ENCODE measurements at regions not wholly inside any gene's neighbourhood (a gene's known extent, or its start where the extent isn't known, plus 50 kb on each side); places are given as distances from the start of the nearest gene placed in this dataset.

GRCh38 chr7:80066639-80067038 lies 68.0 kb upstream of the GNAI1 start:
- TF ChIP-seq, protein P1, sequence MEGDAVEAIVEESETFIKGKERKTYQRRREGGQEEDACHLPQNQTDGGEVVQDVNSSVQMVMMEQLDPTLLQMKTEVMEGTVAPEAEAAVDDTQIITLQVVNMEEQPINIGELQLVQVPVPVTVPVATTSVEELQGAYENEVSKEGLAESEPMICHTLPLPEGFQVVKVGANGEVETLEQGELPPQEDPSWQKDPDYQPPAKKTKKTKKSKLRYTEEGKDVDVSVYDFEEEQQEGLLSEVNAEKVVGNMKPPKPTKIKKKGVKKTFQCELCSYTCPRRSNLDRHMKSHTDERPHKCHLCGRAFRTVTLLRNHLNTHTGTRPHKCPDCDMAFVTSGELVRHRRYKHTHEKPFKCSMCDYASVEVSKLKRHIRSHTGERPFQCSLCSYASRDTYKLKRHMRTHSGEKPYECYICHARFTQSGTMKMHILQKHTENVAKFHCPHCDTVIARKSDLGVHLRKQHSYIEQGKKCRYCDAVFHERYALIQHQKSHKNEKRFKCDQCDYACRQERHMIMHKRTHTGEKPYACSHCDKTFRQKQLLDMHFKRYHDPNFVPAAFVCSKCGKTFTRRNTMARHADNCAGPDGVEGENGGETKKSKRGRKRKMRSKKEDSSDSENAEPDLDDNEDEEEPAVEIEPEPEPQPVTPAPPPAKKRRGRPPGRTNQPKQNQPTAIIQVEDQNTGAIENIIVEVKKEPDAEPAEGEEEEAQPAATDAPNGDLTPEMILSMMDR (IDR thresholded peaks at IDR 0.05; ENCODE audit: borderline replicate concordance, extremely low read depth, insufficient read depth): no peak
- H3K4me3 ChIP-seq (ENCODE audit: low read length in 3 of 3): no peak overlapping the region
- FAIRE-seq: no peak
- no peak overlapping the region for H3K27ac ChIP-seq (ENCODE audit: low read depth in 2 of 2, low read length in 2 of 2)
- no peak overlapping the region for H3K9ac ChIP-seq (ENCODE audit: low read length in 3 of 3)
- no peak for DNase-seq
- no peaks in the 10 kb centered on the region for H3K36me3 ChIP-seq (ENCODE audit: control insufficient read depth in 2 of 3, insufficient read depth in 3 of 3, low read length in 3 of 3)
- H3K27me3 ChIP-seq (ENCODE audit: control insufficient read depth, insufficient read depth, low read length): no peaks in the 10 kb centered on the region
- H3K4me1 ChIP-seq (ENCODE audit: control insufficient read depth in 2 of 3, insufficient read depth in 2 of 3, low read depth in 1 of 3, low read length in 3 of 3): no peaks in the 10 kb centered on the region
- H3K9me3 ChIP-seq (ENCODE audit: control insufficient read depth in 2 of 3, insufficient read depth in 1 of 3, low read length in 3 of 3): no peaks in the 10 kb centered on the region
- intact Hi-C loops (cut with DNase I): loop anchor here (10.0 kb wide), 1 partner anchor 328 kb away; no protein-coding TSS in a partner anchor

DNA sequence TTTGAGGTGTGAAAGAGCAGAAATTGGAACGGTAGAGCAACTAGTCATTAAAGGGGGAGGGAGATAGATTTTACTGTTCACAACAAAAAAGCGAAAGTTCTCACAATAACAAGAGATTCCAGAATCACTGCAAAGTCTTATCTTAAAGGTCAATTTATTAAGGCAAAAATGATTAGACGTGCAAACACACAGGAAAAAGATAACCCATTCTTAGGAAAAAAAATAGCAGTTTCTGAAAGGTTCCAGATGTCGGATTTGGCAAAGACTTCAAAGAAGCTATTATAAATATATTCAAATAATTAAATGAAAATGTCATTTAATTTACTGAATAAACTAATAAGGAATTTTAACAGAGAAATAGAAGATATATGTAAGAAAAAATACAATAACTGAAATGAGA lies 70.8 kb upstream of the GNAI1 start:
- TF ChIP-seq, protein P1 (IDR thresholded peaks at IDR 0.05; ENCODE audit: borderline replicate concordance, extremely low read depth, insufficient read depth): no peak
- Histone ChIP-seq H3K4me1 (ENCODE audit: control insufficient read depth in 2 of 3, insufficient read depth in 2 of 3, low read depth in 1 of 3, low read length in 3 of 3) (no peaks in the 10 kb centered on the region), H3K4me3 (ENCODE audit: low read length in 3 of 3) (no peak overlapping the region), H3K36me3 (ENCODE audit: control insufficient read depth in 2 of 3, insufficient read depth in 3 of 3, low read length in 3 of 3) (no peaks in the 10 kb centered on the region), H3K9me3 (ENCODE audit: control insufficient read depth in 2 of 3, insufficient read depth in 1 of 3, low read length in 3 of 3) (no peaks in the 10 kb centered on the region), H3K27me3 (ENCODE audit: control insufficient read depth, insufficient read depth, low read length) (no peaks in the 10 kb centered on the region), H3K9ac (ENCODE audit: low read length in 3 of 3) (no peak overlapping the region), H3K27ac (ENCODE audit: low read depth in 2 of 2, low read length in 2 of 2) (no peak overlapping the region)
- DNase-seq (peak in 1 of 5 donors; percentile 15), FAIRE-seq (peak; percentile 52)
- intact Hi-C loops (cut with DNase I): loop anchor here (10.0 kb wide), 1 partner anchor 331 kb away; no protein-coding TSS in a partner anchor

GRCh38 chr7:80060218-80060806 lies 74.3 kb upstream of the GNAI1 start:
- H3K27ac ChIP-seq (ENCODE audit: low read depth in 2 of 2, low read length in 2 of 2): no peak overlapping the region
- H3K9me3 ChIP-seq (ENCODE audit: control insufficient read depth in 2 of 3, insufficient read depth in 1 of 3, low read length in 3 of 3): no peaks in the 10 kb centered on the region
- no peaks in the 10 kb centered on the region for H3K4me1 ChIP-seq (ENCODE audit: control insufficient read depth in 2 of 3, insufficient read depth in 2 of 3, low read depth in 1 of 3, low read length in 3 of 3)
- no peaks in the 10 kb centered on the region for H3K36me3 ChIP-seq (ENCODE audit: control insufficient read depth in 2 of 3, insufficient read depth in 3 of 3, low read length in 3 of 3)
- no peaks in the 10 kb centered on the region for H3K27me3 ChIP-seq (ENCODE audit: control insufficient read depth, insufficient read depth, low read length)
- FAIRE-seq (peak; percentile 99), DNase-seq (peak in 2 of 5 donors; percentile 69 to 80)
- no peak overlapping the region for H3K9ac ChIP-seq (ENCODE audit: low read length in 3 of 3)
- intact Hi-C loops (cut with DNase I): loop anchor here (10.0 kb wide), 1 partner anchor 334 kb away; no protein-coding TSS in a partner anchor
- TF ChIP-seq, protein P1 (IDR thresholded peaks at IDR 0.05; ENCODE audit: borderline replicate concordance, extremely low read depth, insufficient read depth): peak; percentile 61
- no peak overlapping the region for H3K4me3 ChIP-seq (ENCODE audit: low read length in 3 of 3)

DNA sequence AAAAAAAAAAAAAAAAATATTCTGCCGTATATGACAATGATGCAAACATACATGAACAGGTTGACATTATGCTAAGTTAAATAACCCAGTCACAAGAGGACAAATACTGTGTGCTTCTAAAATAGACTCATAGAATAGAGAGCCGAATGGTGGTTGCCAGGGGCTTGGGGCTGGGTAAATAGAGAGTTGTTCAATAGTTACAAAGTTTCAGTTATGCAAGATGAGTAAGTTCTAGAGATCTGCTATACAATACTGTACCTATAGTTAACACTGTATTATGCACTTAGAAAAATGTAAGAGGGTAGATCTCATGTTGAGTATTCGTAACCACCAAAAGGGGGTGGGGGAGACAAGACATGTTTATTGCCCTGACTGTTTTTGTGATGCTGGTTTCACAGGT lies 77.1 kb upstream of the GNAI1 start:
- DNase-seq (no peak), FAIRE-seq (no peak)
- H3K9me3 ChIP-seq (ENCODE audit: control insufficient read depth in 2 of 3, insufficient read depth in 1 of 3, low read length in 3 of 3): no peaks in the 10 kb centered on the region
- no peak overlapping the region for H3K9ac ChIP-seq (ENCODE audit: low read length in 3 of 3)
- no peaks in the 10 kb centered on the region for H3K4me1 ChIP-seq (ENCODE audit: control insufficient read depth in 2 of 3, insufficient read depth in 2 of 3, low read depth in 1 of 3, low read length in 3 of 3)
- H3K36me3 ChIP-seq (ENCODE audit: control insufficient read depth in 2 of 3, insufficient read depth in 3 of 3, low read length in 3 of 3): no peaks in the 10 kb centered on the region
- no peak overlapping the region for H3K27ac ChIP-seq (ENCODE audit: low read depth in 2 of 2, low read length in 2 of 2)
- TF ChIP-seq, protein P1 (IDR thresholded peaks at IDR 0.05; ENCODE audit: borderline replicate concordance, extremely low read depth, insufficient read depth): no peak
- intact Hi-C loops (cut with DNase I): no loop called here
- no peak overlapping the region for H3K4me3 ChIP-seq (ENCODE audit: low read length in 3 of 3)
- no peaks in the 10 kb centered on the region for H3K27me3 ChIP-seq (ENCODE audit: control insufficient read depth, insufficient read depth, low read length)
